ENCODE measurements at regions not wholly inside any gene's neighbourhood (a gene's known extent, or its start where the extent isn't known, plus 50 kb on each side); places are given as distances from the start of the nearest gene placed in this dataset.

GRCh38 chr20:52890130-52890529, 82.0 kb upstream of the TSHZ2 start:
- no peak overlapping the region for H3K4me3 ChIP-seq
- 66% methylated on average over 3 of the region's 3 CpGs for WGBS
- no peak for DNase-seq (ENCODE audit: extremely low spot score)
- intact Hi-C loops (cut with DNase I) = no loop called here
- no peak overlapping the region for H3K27ac ChIP-seq (replicated peaks in 1 of 4)
- no peaks in the 10 kb centered on the region for H3K36me3 ChIP-seq
- H3K27me3 ChIP-seq = no peaks in the 10 kb centered on the region
- TF ChIP-seq POLR2A (IDR thresholded peaks at IDR 0.05; ENCODE audit: low read depth) (no peak), EP300 (IDR thresholded peaks at IDR 0.05) (no peak), POLR2AphosphoS5 (IDR thresholded peaks at IDR 0.05) (no peak), CTCF (IDR thresholded peaks at IDR 0.05) (no peak)
- no peaks in the 10 kb centered on the region for H3K4me1 ChIP-seq
- no peaks in the 10 kb centered on the region for H3K9me3 ChIP-seq

GRCh38 chr20:52889225-52889624, 82.9 kb upstream of the TSHZ2 start:
- no peaks in the 10 kb centered on the region for H3K9me3 ChIP-seq
- DNase-seq (ENCODE audit: extremely low spot score) = no peak
- no peak for TF ChIP-seq EP300 (IDR thresholded peaks at IDR 0.05)
- no peak for TF ChIP-seq POLR2AphosphoS5 (IDR thresholded peaks at IDR 0.05)
- intact Hi-C loops (cut with DNase I) = no loop called here
- WGBS = 77% methylated on average over 4 of the region's 4 CpGs
- H3K4me1 ChIP-seq = no peaks in the 10 kb centered on the region
- H3K4me3 ChIP-seq = no peak overlapping the region
- H3K36me3 ChIP-seq = no peaks in the 10 kb centered on the region
- no peak overlapping the region for H3K27ac ChIP-seq (replicated peaks in 1 of 4)
- H3K27me3 ChIP-seq = no peaks in the 10 kb centered on the region

- Histone ChIP-seq H3K27me3 (no peaks in the 10 kb centered on the region), H3K4me1 (no peaks in the 10 kb centered on the region), H3K36me3 (no peaks in the 10 kb centered on the region), H3K4me3 (no peak overlapping the region), H3K9me3 (no peaks in the 10 kb centered on the region), H3K27ac (replicated peaks in 1 of 4) (no peak overlapping the region)
- intact Hi-C loops (cut with DNase I) = no loop called here
- no peak for DNase-seq (ENCODE audit: extremely low spot score)
- TF ChIP-seq POLR2A (IDR thresholded peaks at IDR 0.05; ENCODE audit: low read depth) = no peak
- TF ChIP-seq POLR2AphosphoS5 (IDR thresholded peaks at IDR 0.05) = no peak
- TF ChIP-seq CTCF (IDR thresholded peaks at IDR 0.05) = no peak
- TF ChIP-seq EP300 (IDR thresholded peaks at IDR 0.05) = no peak
- WGBS = 94% methylated on average over 3 of the region's 3 CpGs
Observed at GRCh38 chr20:52888096-52888495, 84.1 kb upstream of the TSHZ2 start.

- TF ChIP-seq EP300 (IDR thresholded peaks at IDR 0.05) = no peak
- no peak for TF ChIP-seq POLR2AphosphoS5 (IDR thresholded peaks at IDR 0.05)
- no peak for TF ChIP-seq POLR2A (IDR thresholded peaks at IDR 0.05; ENCODE audit: low read depth)
- no peak for TF ChIP-seq CTCF (IDR thresholded peaks at IDR 0.05)
- DNase-seq (ENCODE audit: extremely low spot score) = no peak
- no peaks in the 10 kb centered on the region for H3K9me3 ChIP-seq
- no peak overlapping the region for H3K27ac ChIP-seq (replicated peaks in 1 of 4)
- H3K36me3 ChIP-seq = no peaks in the 10 kb centered on the region
- intact Hi-C loops (cut with DNase I) = no loop called here
- no peak overlapping the region for H3K4me3 ChIP-seq
- no peaks in the 10 kb centered on the region for H3K4me1 ChIP-seq
- no peaks in the 10 kb centered on the region for H3K27me3 ChIP-seq
Observed at GRCh38 chr20:52880997-52881396, 91.2 kb upstream of the TSHZ2 start.

- Histone ChIP-seq H3K27me3 (no peaks in the 10 kb centered on the region), H3K36me3 (no peaks in the 10 kb centered on the region), H3K4me1 (no peaks in the 10 kb centered on the region), H3K9me3 (no peaks in the 10 kb centered on the region), H3K27ac (replicated peaks in 1 of 4) (no peak overlapping the region), H3K4me3 (no peak overlapping the region)
- TF ChIP-seq CTCF (IDR thresholded peaks at IDR 0.05) (no peak), POLR2AphosphoS5 (IDR thresholded peaks at IDR 0.05) (no peak), EP300 (IDR thresholded peaks at IDR 0.05) (no peak), POLR2A (IDR thresholded peaks at IDR 0.05; ENCODE audit: low read depth) (no peak)
- DNase-seq (ENCODE audit: extremely low spot score) = no peak
- 52% methylated on average over 3 of the region's 3 CpGs for WGBS
- intact Hi-C loops (cut with DNase I) = no loop called here
Observed at GRCh38 chr20:52880259-52880658, 91.9 kb upstream of the TSHZ2 start.

Measured in esophagus muscularis mucosa (tissue), 4 donors.